Loucy (cell line): ENCODE measurements at regions not wholly inside any gene's neighbourhood (a gene's known extent, or its start where the extent isn't known, plus 50 kb on each side); places are given as distances from the start of the nearest gene placed in this dataset.

Experiments used
- H2AFZ ChIP-seq: fragments of 200-600 bp; sonication (generic); 2 replicates; pipeline ENCODE4 v1.6.0; 2016; ENCODE audit warnings: antibody characterized with exemption, mild to moderate bottlenecking, low read length, moderate library complexity
- H3F3A ChIP-seq: fragments of 200-600 bp; 2 replicates; pipeline ENCODE4 v1.6.0; 2016; ENCODE audit warnings: antibody characterized with exemption, low read depth, mild to moderate bottlenecking
- H3K27me3 ChIP-seq: fragments of 200-600 bp; sonication (generic); 2 replicates; pipeline ENCODE4 v1.6.1; 2014; ENCODE audit warnings: low read length, mild to moderate bottlenecking; ENCODE audit not compliant: insufficient read depth, poor library complexity, severe bottlenecking
- H3K36me3 ChIP-seq: fragments of 200-600 bp; sonication (generic); 2 replicates; pipeline ENCODE4 v1.6.1; 2016; ENCODE audit warnings: low read length; ENCODE audit not compliant: insufficient read depth
- H3K4me1 ChIP-seq: fragments of 200-600 bp; sonication (generic); 2 replicates; pipeline ENCODE4 v1.5.1; 2014; ENCODE audit warnings: low read length, mild to moderate bottlenecking; ENCODE audit not compliant: insufficient read depth, poor library complexity, severe bottlenecking
- H3K4me2 ChIP-seq: fragments of 200-600 bp; sonication (generic); 2 replicates; pipeline ENCODE4 v1.6.0; 2014; ENCODE audit warnings: antibody characterized with exemption, low read length, low read depth, mild to moderate bottlenecking; ENCODE audit not compliant: poor library complexity, severe bottlenecking
- H3K4me3 ChIP-seq: fragments of 200-600 bp; sonication (generic); 2 replicates; pipeline ENCODE4 v1.5.1; 2014; ENCODE audit warnings: low read length, mild to moderate bottlenecking, mixed read lengths; ENCODE audit not compliant: poor library complexity, severe bottlenecking
- H3K79me2 ChIP-seq: fragments of 200-600 bp; sonication (generic); 2 replicates; pipeline ENCODE4 v1.6.1; 2014; ENCODE audit warnings: low read length; ENCODE audit not compliant: insufficient read depth
- H3K9ac ChIP-seq: fragments of 200-600 bp; sonication (generic); 2 replicates; pipeline ENCODE4 v1.6.0; 2014; ENCODE audit warnings: mild to moderate bottlenecking, low read depth, low read length, moderate library complexity; ENCODE audit not compliant: poor library complexity, severe bottlenecking
- H3K9me2 ChIP-seq: fragments of 200-600 bp; sonication (generic); replicated peaks from 2 replicates; pipeline ENCODE4 v1.6.1; 2016; ENCODE audit warnings: low read depth, low read length, mixed read lengths
- H3K9me3 ChIP-seq: fragments of 200-600 bp; sonication (generic); 2 replicates; pipeline ENCODE4 v1.6.1; 2014; ENCODE audit warnings: mild to moderate bottlenecking, antibody characterized with exemption, low read length, low read depth; ENCODE audit not compliant: insufficient read depth
- H4K20me1 ChIP-seq: fragments of 200-600 bp; sonication (generic); 2 replicates; pipeline ENCODE4 v1.6.0; 2014; ENCODE audit warnings: antibody characterized with exemption, low read length, mild to moderate bottlenecking; ENCODE audit not compliant: insufficient read depth, poor library complexity, severe bottlenecking
- CTCF ChIP-seq: fragments of 200-600 bp; sonication (generic); conservative IDR thresholded peaks from 2 replicates; pipeline ENCODE4 v1.5.1; 2014; ENCODE audit warnings: mild to moderate bottlenecking, antibody characterized with exemption, low read length
- EZH2phosphoT487 ChIP-seq: fragments of 200-600 bp; IDR thresholded peaks from 2 replicates; pipeline ENCODE4 v1.6.1; 2018; ENCODE audit warnings: antibody characterized with exemption, mild to moderate bottlenecking, moderate library complexity, borderline replicate concordance

GRCh38 chr6:53398247-53399026 is 49.7 kb upstream of the ELOVL5 start:
- Histone ChIP-seq H3K9me3 (no peaks in the 10 kb centered on the region), H3K9ac (no peak overlapping the region), H3K4me1 (no peaks in the 10 kb centered on the region), H2AFZ (no peak overlapping the region), H3K9me2 (no peaks in the 10 kb centered on the region), H3K79me2 (no peaks in the 10 kb centered on the region), H4K20me1 (no peaks in the 10 kb centered on the region), H3K4me2 (no peak overlapping the region), H3K36me3 (no peaks in the 10 kb centered on the region), H3K4me3 (no peak overlapping the region), H3K27me3 (no peaks in the 10 kb centered on the region), H3F3A (no peaks in the 10 kb centered on the region)
- no peak for TF ChIP-seq CTCF
- no peak for TF ChIP-seq EZH2phosphoT487
